B cell (primary cell): ENCODE measurements at regions not wholly inside any gene's neighbourhood (a gene's known extent, or its start where the extent isn't known, plus 50 kb on each side); places are given as distances from the start of the nearest gene placed in this dataset.

Experiments
- CTCF ChIP-seq: fragments of 200-600 bp; IDR thresholded peaks from one replicate; pipeline ENCODE4 v1.8.0; 2022; ENCODE audit warnings: antibody characterized with exemption, mild to moderate bottlenecking
- EZH2 ChIP-seq: IDR thresholded peaks from 2 replicates; pipeline ENCODE4 v1.6.1; 2012; ENCODE audit warnings: borderline replicate concordance, low read depth, mild to moderate bottlenecking, moderate library complexity, low read length; ENCODE audit not compliant: insufficient read depth, poor library complexity, severe bottlenecking

GRCh38 chr13:88685459-88685858 lies 1014.3 kb downstream of the SLITRK5 start:
- TF ChIP-seq CTCF (no peak), EZH2 (no peak)
